Spinal cord (tissue), 9 donors: ENCODE measurements at regions not wholly inside any gene's neighbourhood (a gene's known extent, or its start where the extent isn't known, plus 50 kb on each side); places are given as distances from the start of the nearest gene placed in this dataset.

Source experiments
- DNase-seq, 6 donors: peaks; one replicate each; pipeline versions ENCODE4 v3.0.0 to v3.0.0-alpha.2; 2013 to 2015; ENCODE audit warnings: low spot score in 6 of 6, low read depth in 4 of 6
- H3K27ac ChIP-seq: one replicate; pipeline ENCODE4 v1.5.1; 2013; ENCODE audit warnings: low read depth, low read length, control low read depth
- H3K27me3 ChIP-seq: one replicate; pipeline ENCODE4 v1.6.1; 2013; ENCODE audit warnings: low read length; ENCODE audit not compliant: control insufficient read depth, insufficient read depth
- H3K36me3 ChIP-seq: one replicate; pipeline ENCODE4 v1.6.1; 2013; ENCODE audit warnings: low read length; ENCODE audit not compliant: control insufficient read depth, insufficient read depth
- H3K4me1 ChIP-seq: one replicate; pipeline ENCODE4 v1.6.1; 2013; ENCODE audit warnings: low read length; ENCODE audit not compliant: control insufficient read depth, insufficient read depth
- H3K4me3 ChIP-seq: one replicate; pipeline ENCODE4 v1.5.1; 2013; ENCODE audit warnings: low read depth, low read length, control low read depth
- H3K9me3 ChIP-seq: one replicate; pipeline ENCODE4 v1.6.1; 2013; ENCODE audit warnings: low read length; ENCODE audit not compliant: control insufficient read depth, insufficient read depth
- WGBS: methylation state at CpG from one replicate; pipeline ENCODE4 v1.1.5; 2013; ENCODE audit warnings: missing lambda C conversion rate; ENCODE audit not compliant: insufficient coverage; 5-methylcytosine and 5-hydroxymethylcytosine counted together
- donor health status: healthy.

GRCh38 chr13:50713523-50714248 lies 129.8 kb downstream of the DLEU7 start:
- Histone ChIP-seq H3K27me3 (no peaks in the 10 kb centered on the region), H3K4me1 (no peaks in the 10 kb centered on the region), H3K36me3 (no peaks in the 10 kb centered on the region), H3K27ac (no peak overlapping the region), H3K9me3 (no peaks in the 10 kb centered on the region), H3K4me3 (no peak overlapping the region)
- no peak for DNase-seq
- 94% methylated on average over 9 of the region's 12 CpGs for WGBS

DNA sequence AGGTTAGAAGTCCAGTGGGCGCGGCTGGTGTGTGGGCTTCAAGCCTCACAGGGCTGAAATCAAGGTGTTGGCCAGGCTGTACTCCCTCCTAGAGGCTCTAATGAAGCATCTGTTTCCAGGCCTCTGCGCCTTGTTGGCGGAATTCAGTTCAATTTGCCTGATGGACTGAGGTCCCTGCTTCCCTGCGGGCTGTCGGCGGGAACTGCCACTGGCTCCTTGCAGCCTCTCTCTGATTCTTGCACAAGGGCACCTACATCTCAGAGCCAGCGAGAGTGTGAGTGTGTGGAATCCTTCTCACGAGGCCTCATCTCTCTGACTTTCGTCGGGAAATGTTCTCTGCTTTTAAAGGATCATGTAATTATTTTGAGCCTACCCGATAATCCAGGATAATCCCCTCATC lies 128.6 kb downstream of the DLEU7 start:
- H3K27me3 ChIP-seq, result no peaks in the 10 kb centered on the region
- H3K36me3 ChIP-seq, result no peaks in the 10 kb centered on the region
- no peak for DNase-seq
- WGBS, result 99% methylated on average over 7 of the region's 12 CpGs
- H3K9me3 ChIP-seq, result no peaks in the 10 kb centered on the region
- no peaks in the 10 kb centered on the region for H3K4me1 ChIP-seq
- no peak overlapping the region for H3K4me3 ChIP-seq
- no peak overlapping the region for H3K27ac ChIP-seq

DNA sequence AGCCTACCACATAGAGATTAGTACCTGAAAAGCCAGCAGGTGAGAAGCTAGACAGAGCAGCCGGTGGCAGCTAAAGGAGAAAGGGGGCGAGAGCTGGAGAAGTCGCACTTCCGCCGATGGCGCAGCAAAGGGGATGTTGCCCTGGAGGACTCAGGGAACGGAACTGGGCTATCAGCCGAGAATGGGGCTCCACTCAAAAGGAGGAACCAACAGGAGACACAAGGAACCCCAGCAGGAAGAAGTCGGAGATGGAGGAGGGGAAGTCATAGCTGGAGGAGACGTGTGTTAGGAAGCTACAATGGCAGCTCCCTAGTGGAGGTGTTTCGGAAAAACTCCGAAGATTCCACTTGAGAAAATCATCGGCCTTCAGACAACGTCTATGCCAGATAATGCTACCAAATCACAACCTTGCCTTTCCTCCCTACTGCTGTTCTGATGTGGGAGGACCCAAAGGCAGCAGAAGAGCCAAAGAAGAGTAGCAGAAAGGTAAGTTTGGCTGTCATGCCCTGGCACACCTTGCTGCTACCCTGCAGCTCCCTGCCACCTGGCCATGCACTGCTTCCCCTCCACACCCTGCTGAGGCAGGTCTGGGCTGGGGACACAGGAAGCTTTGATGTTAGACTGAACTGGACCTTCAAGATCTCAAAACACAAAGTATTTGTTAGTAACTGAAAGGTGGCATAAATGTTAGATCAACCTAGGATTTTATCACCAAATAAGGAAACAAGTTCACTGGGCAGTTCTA lies 127.9 kb downstream of the DLEU7 start:
- no peaks in the 10 kb centered on the region for H3K27me3 ChIP-seq
- H3K9me3 ChIP-seq, result no peaks in the 10 kb centered on the region
- 97% methylated on average over 11 of the region's 14 CpGs for WGBS
- H3K27ac ChIP-seq, result no peak overlapping the region
- H3K4me3 ChIP-seq, result no peak overlapping the region
- H3K4me1 ChIP-seq, result no peaks in the 10 kb centered on the region
- H3K36me3 ChIP-seq, result no peaks in the 10 kb centered on the region
- no peak for DNase-seq

- Histone ChIP-seq H3K36me3 (no peaks in the 10 kb centered on the region), H3K4me1 (no peaks in the 10 kb centered on the region), H3K9me3 (no peaks in the 10 kb centered on the region), H3K27me3 (no peaks in the 10 kb centered on the region), H3K27ac (no peak overlapping the region), H3K4me3 (no peak overlapping the region)
- DNase-seq, result no peak
- 100% methylated on average over 1 of the region's 8 CpGs for WGBS
These were observed 122.4 kb downstream of the DLEU7 start for GRCh38 chr13:50720861-50721671.

GRCh38 chr13:50721672-50721992 lies 121.9 kb downstream of the DLEU7 start:
- Histone ChIP-seq H3K9me3 (no peaks in the 10 kb centered on the region), H3K4me3 (no peak overlapping the region), H3K36me3 (no peaks in the 10 kb centered on the region), H3K27ac (no peak overlapping the region), H3K4me1 (no peaks in the 10 kb centered on the region), H3K27me3 (no peaks in the 10 kb centered on the region)
- WGBS, result no CpG with 5 or more reads among the region's 1 CpG
- DNase-seq, result no peak

DNA sequence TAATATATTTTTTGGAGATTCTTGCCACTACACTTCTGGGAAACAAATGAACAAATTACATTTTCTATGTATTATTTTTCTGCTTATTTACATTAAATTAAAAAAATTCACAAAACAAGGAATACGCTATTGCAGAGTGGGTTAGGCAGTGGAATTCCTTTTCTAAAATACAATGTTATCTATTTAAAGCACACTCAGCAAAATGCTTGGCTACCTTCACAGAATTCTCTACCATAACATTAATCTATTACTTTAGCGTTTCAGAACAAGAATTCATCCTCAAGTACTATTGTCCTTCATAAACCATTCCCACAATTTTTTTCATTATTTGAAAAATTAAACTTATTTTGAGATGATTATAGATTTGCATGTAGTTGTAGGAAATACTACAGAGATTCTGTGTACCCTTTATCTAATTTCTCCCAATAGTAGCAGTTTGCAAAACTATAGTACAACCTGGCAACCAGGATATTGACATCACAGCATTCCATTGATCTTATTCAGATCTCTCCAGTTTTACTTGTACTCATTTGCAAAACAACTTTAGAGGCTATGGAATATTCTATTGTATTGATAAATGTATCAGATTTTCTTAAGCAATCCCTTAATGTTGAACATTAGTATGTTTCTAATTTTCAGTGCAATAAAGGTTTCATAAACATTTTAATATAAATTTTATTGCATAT lies 120.9 kb downstream of the DLEU7 start:
- no peaks in the 10 kb centered on the region for H3K27me3 ChIP-seq
- DNase-seq, result no peak
- no peaks in the 10 kb centered on the region for H3K4me1 ChIP-seq
- no peak overlapping the region for H3K27ac ChIP-seq
- H3K4me3 ChIP-seq, result no peak overlapping the region
- no CpG with 5 or more reads among the region's 2 CpGs for WGBS
- H3K9me3 ChIP-seq, result no peaks in the 10 kb centered on the region
- H3K36me3 ChIP-seq, result no peaks in the 10 kb centered on the region

DNA sequence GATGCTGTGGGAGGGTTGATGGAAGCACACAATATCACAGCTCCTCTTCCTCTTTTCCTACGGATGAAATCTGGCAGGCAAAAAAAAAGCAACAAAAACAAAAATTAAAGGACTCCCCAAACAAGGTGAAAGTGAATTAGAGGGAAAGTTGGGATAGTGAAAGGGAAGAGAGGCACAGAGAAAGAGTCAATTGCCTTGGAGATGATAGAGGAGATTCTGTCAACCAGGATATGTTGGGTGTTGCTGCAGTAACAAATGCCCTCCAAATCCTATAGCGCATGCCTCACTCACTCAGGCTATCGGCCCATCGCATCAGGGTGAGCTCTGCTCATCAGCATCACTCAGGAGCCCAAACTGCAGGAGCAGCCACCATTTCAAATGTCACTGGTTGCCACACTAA lies 119.1 kb downstream of the DLEU7 start:
- DNase-seq, result no peak

DNA sequence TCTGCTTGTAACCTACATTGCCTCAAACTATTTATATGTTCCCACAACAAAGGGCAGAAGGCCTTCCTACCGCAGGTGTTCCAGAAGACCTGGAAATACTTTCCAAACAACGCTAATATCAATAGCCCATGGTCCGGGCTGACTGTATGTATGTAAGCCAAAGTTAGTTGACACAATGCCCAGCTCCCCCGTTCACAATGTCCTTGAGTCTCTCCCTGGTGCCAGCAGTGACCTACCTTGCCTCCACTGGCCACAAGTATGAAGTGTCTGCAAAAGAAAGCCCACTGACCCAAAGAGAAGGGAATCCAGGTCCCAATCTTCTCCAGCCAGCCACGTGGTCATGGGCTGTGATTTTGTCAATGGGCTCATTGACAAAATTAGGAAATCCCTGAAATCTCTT lies 118.6 kb downstream of the DLEU7 start:
- no peak for DNase-seq
- no peaks in the 10 kb centered on the region for H3K27me3 ChIP-seq
- no peak overlapping the region for H3K27ac ChIP-seq
- H3K4me1 ChIP-seq, result no peaks in the 10 kb centered on the region
- no peaks in the 10 kb centered on the region for H3K36me3 ChIP-seq
- peaks cover 3% of the 10 kb centered on the region for H3K9me3 ChIP-seq
- H3K4me3 ChIP-seq, result no peak overlapping the region
- 60% methylated on average over 5 of the region's 5 CpGs for WGBS

More for the DNA sequence above, 119.1 kb downstream of the DLEU7 start:
- Histone ChIP-seq H3K4me3 (no peak overlapping the region), H3K9me3 (peaks cover 3% of the 10 kb centered on the region), H3K4me1 (no peaks in the 10 kb centered on the region), H3K36me3 (no peaks in the 10 kb centered on the region), H3K27me3 (no peaks in the 10 kb centered on the region), H3K27ac (no peak overlapping the region)
- WGBS, result 88% methylated on average over 3 of the region's 4 CpGs

- Histone ChIP-seq H3K9me3 (peaks cover 3% of the 10 kb centered on the region), H3K4me3 (no peak overlapping the region), H3K27me3 (no peaks in the 10 kb centered on the region), H3K27ac (no peak overlapping the region), H3K4me1 (no peaks in the 10 kb centered on the region), H3K36me3 (no peaks in the 10 kb centered on the region)
- no CpG with 5 or more reads among the region's 4 CpGs for WGBS
- DNase-seq, result no peak
These were observed 117.3 kb downstream of the DLEU7 start for GRCh38 chr13:50726164-50726563.
